SK-N-SH (cell line): ENCODE measurements at regions not wholly inside any gene's neighbourhood (a gene's known extent, or its start where the extent isn't known, plus 50 kb on each side); places are given as distances from the start of the nearest gene placed in this dataset.

Experiments
- CTCF ChIA-PET: fragments of 300-600, 350-600 bp; formaldehyde crosslinking; extraction: SDS; loops from one replicate; lab custom pipeline; 2021; lab: Yijun Ruan, JAX
- POLR2A ChIA-PET: fragments of 350-600 bp; sonication (Branson Sonifier 250); formaldehyde crosslinking; extraction: SDS; loops from one replicate; lab custom pipeline; 2020; ENCODE audit warnings: antibody characterized with exemption, inconsistent platforms; lab: Yijun Ruan, JAX
- DNase-seq: peaks from one replicate; pipeline ENCODE4 v3.0.0; 2012
- H2AFZ ChIP-seq: fragments of 200-600 bp; sonication (generic); 2 replicates; pipeline ENCODE4 v1.8.1; 2016; ENCODE audit warnings: antibody characterized with exemption, mild to moderate bottlenecking, low read depth
- H3F3A ChIP-seq: fragments of 200-600 bp; sonication (generic); replicated peaks from 2 replicates; pipeline ENCODE3; 2016; ENCODE audit warnings: antibody characterized with exemption, mild to moderate bottlenecking; ENCODE audit not compliant: insufficient read depth
- H3K27ac ChIP-seq, 2 experiments: fragments of 200-500 bp in 1 of 2; fragments of 200-600 bp in 1 of 2; sonication (Bioruptor generic) in 1 of 2; sonication (generic), shearing (Covaris generic) in 1 of 2; 2 replicates each; pipeline versions ENCODE4 v1.5.1 to v1.6.1; 2014 to 2016; ENCODE audit warnings: low read depth in 2 of 2, inconsistent platforms in 1 of 2, low read length in 1 of 2, mild to moderate bottlenecking in 1 of 2, mixed read lengths in 1 of 2
- H3K27me3 ChIP-seq: fragments of 200-600 bp; sonication (generic), shearing (Covaris generic); 2 replicates; pipeline ENCODE4 v1.6.1; 2016; ENCODE audit warnings: mixed run types; ENCODE audit not compliant: insufficient read depth
- H3K36me3 ChIP-seq, 2 experiments: fragments of 200-500 bp in 1 of 2; fragments of 200-600 bp in 1 of 2; sonication (Bioruptor generic) in 1 of 2; sonication (generic) in 1 of 2; replicated peaks in 1 of 2; 2 replicates each; pipeline versions ENCODE3 to v1.5.1; 2014 to 2016; ENCODE audit warnings: low read length in 1 of 2, mild to moderate bottlenecking in 1 of 2; ENCODE audit not compliant: insufficient read depth in 2 of 2, control insufficient read depth in 1 of 2
- H3K4me1 ChIP-seq, 2 experiments: fragments of 200-500 bp in 1 of 2; fragments of 200-600 bp in 1 of 2; sonication (Bioruptor generic) in 1 of 2; sonication (generic), shearing (Covaris generic) in 1 of 2; 2 replicates each; pipeline versions ENCODE4 v1.5.1 to v1.6.1; 2014 to 2016; ENCODE audit warnings: low read depth in 1 of 2, low read length in 1 of 2, mixed run types in 1 of 2; ENCODE audit not compliant: insufficient read depth in 2 of 2, control insufficient read depth in 1 of 2
- H3K4me2 ChIP-seq: fragments of 200-600 bp; sonication (generic), shearing (Covaris generic); 2 replicates; pipeline ENCODE4 v1.6.1; 2017; ENCODE audit warnings: mixed run types
- H3K4me3 ChIP-seq, 2 experiments: fragments of 200-500 bp in 1 of 2; fragments of 200-600 bp in 1 of 2; sonication (Bioruptor generic) in 1 of 2; sonication (generic), shearing (Covaris generic) in 1 of 2; 2 replicates each; pipeline versions ENCODE4 v1.5.1 to v1.8.1; 2014 to 2016; ENCODE audit warnings: low read depth in 2 of 2, inconsistent platforms in 1 of 2, low read length in 1 of 2, mild to moderate bottlenecking in 1 of 2, mixed read lengths in 1 of 2, moderate library complexity in 1 of 2
- H3K79me2 ChIP-seq: fragments of 200-600 bp; sonication (generic); 2 replicates; pipeline ENCODE4 v1.8.1; 2017; ENCODE audit warnings: mild to moderate bottlenecking; ENCODE audit not compliant: insufficient read depth
- H3K9ac ChIP-seq: fragments of 200-600 bp; sonication (generic); 2 replicates; pipeline ENCODE4 v1.6.1; 2017; ENCODE audit warnings: mixed run types
- H3K9me2 ChIP-seq: fragments of 200-600 bp; sonication (generic); 2 replicates; pipeline ENCODE4 v1.6.1; 2017; ENCODE audit warnings: mixed run types
- H3K9me3 ChIP-seq: fragments of 200-600 bp; sonication (generic); 2 replicates; pipeline ENCODE4 v1.6.1; 2017; ENCODE audit warnings: mixed run types, mild to moderate bottlenecking, moderate library complexity
- H4K20me1 ChIP-seq: fragments of 200-600 bp; sonication (generic); 2 replicates; pipeline ENCODE4 v1.6.1; 2017; ENCODE audit warnings: mild to moderate bottlenecking, mixed run types; ENCODE audit not compliant: insufficient read depth
- EP300 ChIP-seq, 2 experiments: IDR thresholded peaks; 2 replicates each; pipeline versions ENCODE4 v1.4.0 to v1.6.1; 2012; ENCODE audit warnings: borderline replicate concordance in 1 of 2, low read depth in 1 of 2, low read length in 1 of 2
- FOSL2 ChIP-seq: IDR thresholded peaks from 2 replicates; pipeline ENCODE4 v1.4.0; 2012; ENCODE audit warnings: low read depth, mild to moderate bottlenecking, moderate library complexity, borderline replicate concordance
- FOXJ3 ChIP-seq: sonication (generic); formaldehyde crosslinking; IDR thresholded peaks from 2 replicates; pipeline ENCODE4 v1.5.1; 2020; ENCODE audit warnings: mild to moderate bottlenecking, missing genetic modification reagents
- GATA2 ChIP-seq: sonication (generic); formaldehyde crosslinking; IDR thresholded peaks from 2 replicates; pipeline ENCODE4 v1.5.0; 2020; ENCODE audit warnings: mild to moderate bottlenecking, missing genetic modification reagents
- NFIC ChIP-seq: IDR thresholded peaks from 2 replicates; pipeline ENCODE4 v1.4.0; 2012; ENCODE audit warnings: borderline replicate concordance
- RFX5 ChIP-seq: IDR thresholded peaks from 2 replicates; pipeline ENCODE4 v1.6.1; 2012; ENCODE audit warnings: mild to moderate bottlenecking, improper control_type of control experiment, low read length
- SIN3A ChIP-seq: IDR thresholded peaks from 2 replicates; pipeline ENCODE4 v1.6.1; 2012; ENCODE audit warnings: low read depth, mild to moderate bottlenecking, low read length, moderate library complexity, borderline replicate concordance
- TEAD4 ChIP-seq: IDR thresholded peaks from 2 replicates; pipeline ENCODE4 v1.4.0; 2012; ENCODE audit warnings: mild to moderate bottlenecking, borderline replicate concordance; ENCODE audit not compliant: insufficient read depth
- WGBS: methylation state at CpG from one replicate; pipeline ENCODE4 v1.1.6; 2017; ENCODE audit warnings: low lambda C conversion rate; 5-methylcytosine and 5-hydroxymethylcytosine counted together
- TF ChIP-seq, protein P1 (sequence below): IDR thresholded peaks from 2 replicates; pipeline ENCODE4 v1.6.1; 2012; ENCODE audit warnings: mild to moderate bottlenecking, low read depth, low read length, moderate library complexity

DNA sequence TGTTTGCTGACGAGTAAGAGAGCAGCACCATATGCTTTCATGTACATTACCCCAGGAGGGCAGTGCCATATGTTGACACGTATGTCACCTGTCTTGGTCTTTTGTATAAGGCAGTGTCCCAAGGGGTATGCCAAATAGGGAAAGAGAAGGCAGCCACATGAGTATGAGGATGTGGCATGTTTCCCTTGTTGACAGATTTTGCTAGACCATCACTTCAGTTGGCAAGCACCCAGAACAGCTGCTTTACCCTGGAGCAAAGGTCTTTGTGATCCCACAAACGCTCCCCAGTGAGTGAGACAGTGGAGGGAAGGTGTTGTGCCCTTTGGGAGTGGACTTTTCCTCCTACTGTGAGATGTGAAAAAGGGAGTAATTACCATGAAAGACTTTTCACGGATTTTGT, 350.1 kb downstream of the ETV1 start:
- H3F3A ChIP-seq, result no peaks in the 10 kb centered on the region
- H3K9ac ChIP-seq, result no peak overlapping the region
- H4K20me1 ChIP-seq, result no peaks in the 10 kb centered on the region
- no peak for TF ChIP-seq SIN3A
- TF ChIP-seq, protein P1, sequence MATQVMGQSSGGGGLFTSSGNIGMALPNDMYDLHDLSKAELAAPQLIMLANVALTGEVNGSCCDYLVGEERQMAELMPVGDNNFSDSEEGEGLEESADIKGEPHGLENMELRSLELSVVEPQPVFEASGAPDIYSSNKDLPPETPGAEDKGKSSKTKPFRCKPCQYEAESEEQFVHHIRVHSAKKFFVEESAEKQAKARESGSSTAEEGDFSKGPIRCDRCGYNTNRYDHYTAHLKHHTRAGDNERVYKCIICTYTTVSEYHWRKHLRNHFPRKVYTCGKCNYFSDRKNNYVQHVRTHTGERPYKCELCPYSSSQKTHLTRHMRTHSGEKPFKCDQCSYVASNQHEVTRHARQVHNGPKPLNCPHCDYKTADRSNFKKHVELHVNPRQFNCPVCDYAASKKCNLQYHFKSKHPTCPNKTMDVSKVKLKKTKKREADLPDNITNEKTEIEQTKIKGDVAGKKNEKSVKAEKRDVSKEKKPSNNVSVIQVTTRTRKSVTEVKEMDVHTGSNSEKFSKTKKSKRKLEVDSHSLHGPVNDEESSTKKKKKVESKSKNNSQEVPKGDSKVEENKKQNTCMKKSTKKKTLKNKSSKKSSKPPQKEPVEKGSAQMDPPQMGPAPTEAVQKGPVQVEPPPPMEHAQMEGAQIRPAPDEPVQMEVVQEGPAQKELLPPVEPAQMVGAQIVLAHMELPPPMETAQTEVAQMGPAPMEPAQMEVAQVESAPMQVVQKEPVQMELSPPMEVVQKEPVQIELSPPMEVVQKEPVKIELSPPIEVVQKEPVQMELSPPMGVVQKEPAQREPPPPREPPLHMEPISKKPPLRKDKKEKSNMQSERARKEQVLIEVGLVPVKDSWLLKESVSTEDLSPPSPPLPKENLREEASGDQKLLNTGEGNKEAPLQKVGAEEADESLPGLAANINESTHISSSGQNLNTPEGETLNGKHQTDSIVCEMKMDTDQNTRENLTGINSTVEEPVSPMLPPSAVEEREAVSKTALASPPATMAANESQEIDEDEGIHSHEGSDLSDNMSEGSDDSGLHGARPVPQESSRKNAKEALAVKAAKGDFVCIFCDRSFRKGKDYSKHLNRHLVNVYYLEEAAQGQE, result no peak
- TF ChIP-seq FOXJ3, result no peak
- TF ChIP-seq RFX5, result no peak
- no peaks in the 10 kb centered on the region for H3K36me3 ChIP-seq
- CTCF ChIA-PET, result no interaction called here
- no peaks in the 10 kb centered on the region for H3K9me3 ChIP-seq
- POLR2A ChIA-PET, result no interaction called here
- DNase-seq, result no peak
- no peaks in the 10 kb centered on the region for H3K27me3 ChIP-seq
- H3K4me1 ChIP-seq, result peaks cover 0 to 6% of the 10 kb centered on the region in 2 experiments; a peak in 2 of 4 replicates
- H3K4me2 ChIP-seq, result no peak overlapping the region
- no peaks in the 10 kb centered on the region for H3K9me2 ChIP-seq
- H3K27ac ChIP-seq, result no peak overlapping the region
- no peak overlapping the region for H2AFZ ChIP-seq
- H3K79me2 ChIP-seq, result no peaks in the 10 kb centered on the region
- H3K4me3 ChIP-seq, result no peak overlapping the region
- 62% methylated on average over 4 of the region's 4 CpGs for WGBS

DNA sequence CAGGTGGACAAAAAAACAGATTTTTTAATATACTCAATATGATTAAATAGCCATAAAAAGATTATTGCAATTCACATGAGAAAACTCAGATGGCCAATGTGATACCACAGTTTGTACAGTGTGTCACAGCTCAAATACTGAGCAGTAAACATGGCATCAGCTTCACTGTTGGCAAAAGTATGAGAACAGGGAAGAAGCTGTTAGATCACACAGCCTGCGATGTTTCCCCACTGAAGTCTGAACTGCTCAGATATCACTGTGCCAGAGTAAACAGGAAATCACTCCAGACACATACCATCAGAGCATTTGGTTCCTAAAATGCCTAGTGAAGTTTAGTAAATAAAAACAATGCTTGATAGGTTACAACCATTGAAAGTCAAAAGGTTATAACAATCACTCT, 347.8 kb downstream of the ETV1 start:
- WGBS, result 38% methylated on average over 1 of the region's 1 CpG
- TF ChIP-seq SIN3A, result no peak
- TF ChIP-seq FOSL2, result no peak
- TF ChIP-seq NFIC, result no peak
- no peak for TF ChIP-seq FOXJ3
- TF ChIP-seq GATA2 (CRISPR knock-in tag), result no peak
- no peak for TF ChIP-seq TEAD4
- TF ChIP-seq EP300 (IDR thresholded peaks at IDR 0.05; ENCODE audit: borderline replicate concordance in 1 of 2, low read depth in 1 of 2, low read length in 1 of 2), result no peak
- TF ChIP-seq, all 33 proteins: peak for 0
- no peaks in the 10 kb centered on the region for H4K20me1 ChIP-seq
- H3K9me2 ChIP-seq, result no peaks in the 10 kb centered on the region
- POLR2A ChIA-PET, result no interaction called here
- H3K9ac ChIP-seq, result no peak overlapping the region
- 0 out of 2 replicates have a peak overlapping the region, but pooled peaks have one; percentile 8 for H2AFZ ChIP-seq
- no peaks in the 10 kb centered on the region for H3K9me3 ChIP-seq
- peaks cover 0 to 6% of the 10 kb centered on the region in 2 experiments; a peak in 2 of 4 replicates for H3K4me1 ChIP-seq
- no peaks in the 10 kb centered on the region for H3F3A ChIP-seq
- H3K4me3 ChIP-seq, result no peak overlapping the region
- no peak for DNase-seq
- CTCF ChIA-PET, result interaction anchor here (0.8 to 1.0 kb wide), 2 partner anchors 13 to 58 kb away, joined by 3 read pairs; no protein-coding TSS in a partner anchor
- no peaks in the 10 kb centered on the region for H3K27me3 ChIP-seq
- no peaks in the 10 kb centered on the region for H3K79me2 ChIP-seq
- H3K4me2 ChIP-seq, result no peak overlapping the region
- H3K36me3 ChIP-seq, result no peaks in the 10 kb centered on the region
- H3K27ac ChIP-seq, result peak overlapping the region in 1 of 2 experiments; percentile 5; a peak in 1 of 4 replicates
